Inflammatory macrophage treated with lipopolysaccharide for 1 hour (primary cell): ENCODE measurements at regions not wholly inside any gene's neighbourhood (a gene's known extent, or its start where the extent isn't known, plus 50 kb on each side); places are given as distances from the start of the nearest gene placed in this dataset.

Experiments
- DNase-seq, 2 donors: peaks; one replicate each; pipeline ENCODE4 v3.0.0-alpha.2; 2020 to 2022

DNA sequence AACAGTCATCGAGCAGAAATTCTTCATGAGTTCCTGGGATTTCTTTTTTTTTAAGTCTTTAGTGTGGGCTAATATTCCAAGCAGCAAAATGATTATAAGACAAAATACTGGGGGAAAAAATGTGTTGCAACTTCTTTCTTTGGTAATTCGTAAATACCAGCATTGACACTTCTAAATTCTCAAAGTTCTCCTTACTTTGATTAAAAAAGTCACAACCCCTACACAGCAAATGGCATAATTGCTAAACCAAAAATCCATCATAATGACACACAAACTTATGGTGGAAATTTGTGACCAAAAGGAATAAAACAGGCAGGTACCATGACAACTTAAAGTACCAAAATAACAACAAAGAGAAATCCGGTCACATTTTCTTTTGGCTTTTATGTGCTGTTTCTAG lies 585.2 kb upstream of the PKN2 start:
- DNase-seq, result no peak

DNA sequence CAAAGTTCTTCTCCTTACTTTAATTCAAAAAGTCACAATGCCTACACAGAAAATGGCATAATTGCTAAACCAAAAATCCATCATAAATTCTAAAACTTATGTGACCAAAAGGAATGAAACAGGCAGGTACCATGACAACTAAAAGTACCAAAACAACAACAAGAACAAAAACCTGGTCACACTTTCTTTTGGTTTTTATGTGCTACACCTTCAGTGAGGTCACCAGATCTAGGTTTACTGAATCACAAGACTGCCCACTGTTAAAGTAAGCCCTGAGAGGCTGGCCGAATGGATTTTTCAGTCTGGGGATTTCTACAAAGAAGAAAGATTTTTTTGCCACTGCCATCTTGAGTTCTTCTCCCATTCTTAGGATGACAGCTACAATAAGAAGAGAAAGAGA lies 583.0 kb upstream of the PKN2 start:
- DNase-seq, result no peak

DNA sequence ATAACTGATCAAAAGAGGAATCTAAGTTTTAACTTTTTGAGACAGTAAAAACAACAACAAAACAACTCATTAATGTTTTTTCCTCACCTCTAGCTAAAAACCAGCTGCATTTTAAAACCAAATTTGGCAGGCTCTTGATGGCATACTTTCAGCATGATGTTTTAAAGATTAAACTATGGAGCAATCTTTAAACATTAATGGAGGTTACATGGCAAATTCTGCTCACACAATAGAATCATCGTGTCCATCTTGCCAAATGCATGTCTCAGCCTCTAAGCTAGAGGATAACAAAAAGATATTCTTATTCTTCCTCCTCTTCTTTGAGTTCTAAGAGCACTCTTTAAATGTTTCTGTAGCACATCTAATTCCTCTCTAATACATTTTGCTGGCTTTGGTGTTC lies 579.8 kb upstream of the PKN2 start:
- no peak for DNase-seq

DNA sequence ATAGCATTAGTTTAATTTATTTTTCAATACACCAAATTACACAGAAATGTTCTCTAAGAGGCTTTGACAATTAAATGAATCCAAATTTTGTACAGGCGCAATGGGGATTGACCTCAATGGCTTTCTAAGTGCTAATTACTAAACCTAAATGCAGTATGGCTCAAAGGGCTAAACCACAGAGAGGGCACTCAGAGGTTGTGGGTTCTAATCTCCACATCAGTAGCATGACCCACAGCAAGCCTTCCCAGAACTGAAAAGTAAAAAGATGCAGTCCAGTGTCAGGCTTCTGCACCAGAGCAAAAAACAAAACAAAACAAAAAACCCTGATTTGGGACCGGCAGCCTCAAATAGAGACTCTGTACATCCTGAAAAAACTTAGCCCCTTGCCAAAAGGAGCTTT lies 579.2 kb upstream of the PKN2 start:
- DNase-seq, result no peak

DNA sequence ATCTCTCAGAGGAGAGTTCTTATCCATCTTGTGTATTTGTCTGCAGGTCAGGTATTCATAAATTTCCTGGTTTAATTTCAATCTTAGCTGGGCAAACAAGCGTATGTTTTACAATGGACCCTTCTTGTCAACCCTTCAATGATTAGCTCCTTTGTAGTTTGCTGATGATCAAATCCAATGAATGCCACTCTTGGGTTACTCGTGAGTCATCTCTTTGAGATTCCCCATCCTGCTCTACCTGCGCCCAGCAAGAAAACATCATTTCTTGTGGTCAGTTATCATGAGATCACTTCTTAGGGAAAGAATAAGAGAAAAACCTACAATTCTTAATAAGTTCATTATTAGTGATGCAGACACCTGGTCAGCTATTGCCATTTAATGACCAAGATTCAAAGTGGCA lies 572.3 kb upstream of the PKN2 start:
- no peak for DNase-seq

DNA sequence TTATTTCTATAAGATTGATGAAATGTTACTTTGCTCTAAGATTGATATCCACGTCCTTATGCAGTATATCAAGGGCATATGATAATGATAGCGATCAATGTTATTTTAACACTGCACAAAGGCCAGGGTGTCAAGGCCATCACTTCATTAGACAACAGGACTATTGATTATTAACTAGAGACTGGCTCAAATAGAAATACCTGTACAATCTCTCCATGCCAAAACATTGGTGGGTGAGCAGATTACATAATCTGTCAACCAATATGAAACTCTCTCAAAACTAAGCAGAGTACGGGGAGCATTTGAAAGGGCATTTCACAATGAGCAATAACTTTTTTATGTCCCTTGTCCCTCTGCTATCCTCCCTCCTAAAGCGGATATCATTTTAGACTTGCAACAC lies 566.5 kb upstream of the PKN2 start:
- DNase-seq, result no peak

DNA sequence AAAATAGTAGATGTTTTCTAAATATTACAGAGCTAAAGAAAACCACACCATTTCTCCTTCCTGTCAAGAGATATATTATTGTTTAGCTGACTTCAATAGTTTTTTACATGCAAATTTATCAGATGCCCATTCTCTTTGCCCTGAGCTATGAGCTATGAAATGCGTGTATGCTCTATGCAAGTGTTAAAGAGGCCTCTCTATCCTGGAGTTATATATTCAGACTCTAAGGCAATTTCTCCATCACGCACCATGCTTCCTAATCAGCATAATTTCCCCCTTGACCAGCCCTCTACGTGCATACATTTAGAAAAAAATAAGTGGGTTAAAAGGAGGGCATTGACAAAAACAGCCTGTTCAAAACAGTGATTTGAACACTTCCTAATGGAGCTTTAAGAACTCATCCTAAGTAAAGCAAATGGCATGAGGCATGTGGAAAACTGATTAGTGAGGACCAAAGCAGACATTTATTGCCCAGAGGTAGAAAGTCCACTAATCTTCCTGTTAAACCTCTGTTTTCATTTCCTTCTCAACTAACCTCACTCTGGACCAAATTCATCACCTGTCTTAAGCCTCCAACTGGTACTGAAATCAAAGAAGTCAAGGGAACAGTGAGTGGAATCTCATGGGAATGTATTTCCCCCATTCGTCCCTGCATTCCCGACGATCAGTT lies 565.8 kb upstream of the PKN2 start:
- no peak for DNase-seq

DNA sequence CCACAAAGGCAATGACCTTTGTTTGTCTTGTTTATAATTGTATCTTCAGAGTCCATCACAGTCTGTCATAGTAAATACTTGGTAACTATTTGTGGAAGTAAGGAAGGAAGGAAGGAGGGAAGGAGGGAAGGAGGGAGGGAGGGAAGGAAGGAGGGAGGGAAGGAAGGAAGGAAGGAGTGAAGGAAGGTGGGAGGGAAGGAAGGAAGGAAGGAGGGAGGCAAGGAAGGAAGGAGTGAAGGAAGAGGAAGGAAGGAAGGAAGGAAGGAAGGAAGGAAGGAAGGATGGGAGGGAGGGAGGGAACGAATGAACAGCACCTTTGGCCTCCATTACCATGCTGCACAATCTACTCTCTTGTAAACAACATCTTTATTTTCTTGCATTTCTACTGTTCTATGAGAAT lies 559.5 kb upstream of the PKN2 start:
- no peak for DNase-seq

DNA sequence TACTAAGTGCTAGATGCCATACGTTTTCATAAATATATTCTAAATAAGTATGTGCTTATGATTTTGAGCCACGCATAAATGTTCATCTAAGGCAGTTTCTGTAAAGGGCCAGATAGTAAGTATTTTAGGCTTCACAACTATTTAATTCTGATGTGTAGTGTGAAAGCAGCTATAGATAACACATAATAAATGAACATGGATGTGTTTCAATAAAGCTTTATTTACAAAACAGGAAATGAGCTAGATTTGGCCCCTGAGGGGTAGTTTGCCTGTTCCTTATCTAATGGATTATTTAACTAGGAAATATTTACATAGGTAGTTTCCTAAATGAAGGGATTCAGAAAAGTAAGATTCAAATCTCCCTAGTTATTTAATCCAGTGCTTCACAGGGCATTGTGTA lies 557.6 kb upstream of the PKN2 start:
- no peak for DNase-seq

DNA sequence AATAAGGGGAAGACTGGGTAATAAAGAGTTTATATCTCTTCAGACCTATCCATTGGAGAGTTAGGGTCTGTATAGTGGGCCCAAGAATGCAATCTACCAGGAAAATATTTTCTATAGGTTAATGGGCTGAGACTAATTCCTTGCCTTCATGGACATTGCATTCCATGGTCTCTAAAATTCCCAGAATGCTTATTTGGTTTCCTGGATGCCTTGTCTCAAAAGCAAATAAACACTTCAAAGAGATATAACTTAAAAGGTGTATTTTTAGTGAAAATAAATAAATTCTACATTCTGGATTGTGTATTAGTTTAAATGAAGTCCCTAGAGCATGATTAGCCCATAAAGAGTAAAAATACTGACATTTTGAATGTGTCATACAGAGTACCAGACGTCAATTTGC lies 550.1 kb upstream of the PKN2 start:
- DNase-seq, result no peak

DNA sequence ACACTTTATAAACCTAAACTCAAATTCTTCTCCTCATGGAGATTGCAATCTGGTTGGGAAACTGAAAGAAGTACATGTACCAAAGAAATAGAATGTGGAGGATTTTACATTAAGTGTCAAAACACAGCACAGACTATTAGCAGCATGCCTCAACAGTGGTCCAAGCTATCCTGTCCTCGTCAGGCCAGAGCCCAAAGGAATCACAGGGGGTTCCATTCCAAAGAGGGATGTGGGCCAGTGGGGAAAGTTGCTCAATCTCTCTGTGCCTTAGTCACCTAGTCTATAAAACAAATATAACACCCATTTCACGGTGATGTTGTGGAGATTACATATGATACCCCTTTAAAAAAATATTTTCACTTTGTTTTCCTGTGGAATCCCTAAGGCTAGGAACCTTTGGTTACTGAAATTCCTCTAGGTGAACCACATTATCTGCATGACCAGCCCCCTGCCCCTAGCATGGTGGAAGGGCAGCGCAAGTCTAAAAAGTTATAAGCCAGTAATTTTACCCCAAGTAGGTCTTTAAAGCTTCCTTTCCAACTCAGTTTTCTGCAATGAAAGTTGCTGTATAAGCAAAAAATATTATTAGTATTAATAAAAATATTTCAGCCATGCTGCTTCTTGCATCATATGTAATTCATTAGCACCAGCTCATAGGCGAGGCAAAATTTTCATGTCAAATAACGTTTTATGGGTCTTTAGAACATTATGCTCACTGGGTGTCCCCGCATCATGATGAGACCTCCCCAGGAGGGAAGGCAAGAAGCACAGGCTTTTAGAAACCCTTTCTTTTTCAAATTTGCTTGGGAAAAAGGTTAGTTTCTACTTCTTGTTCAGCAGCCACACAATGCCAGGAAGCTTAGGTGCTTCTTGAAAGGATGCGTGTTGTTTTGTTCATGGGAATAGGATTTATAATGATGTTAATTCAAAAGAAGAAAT lies 548.8 kb upstream of the PKN2 start:
- DNase-seq, result no peak

DNA sequence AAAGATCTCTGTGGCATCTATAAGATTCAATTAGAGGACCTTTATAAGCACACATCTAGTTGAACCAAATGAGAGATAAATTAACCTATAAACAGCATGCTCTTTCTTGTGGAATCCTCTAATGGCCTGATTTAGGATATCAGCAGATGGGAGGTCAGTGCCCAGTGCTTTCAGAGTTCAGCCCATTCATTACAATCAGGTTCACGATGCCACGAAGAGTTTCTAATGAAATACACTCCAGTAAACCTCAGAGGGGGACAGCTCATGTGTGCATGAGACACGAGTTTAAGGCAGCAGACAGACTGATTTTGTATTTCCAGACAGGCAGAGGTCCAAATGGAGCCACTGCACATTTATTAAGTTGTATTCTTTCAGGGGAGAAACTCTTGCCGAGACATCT lies 544.4 kb upstream of the PKN2 start:
- DNase-seq, result no peak

DNA sequence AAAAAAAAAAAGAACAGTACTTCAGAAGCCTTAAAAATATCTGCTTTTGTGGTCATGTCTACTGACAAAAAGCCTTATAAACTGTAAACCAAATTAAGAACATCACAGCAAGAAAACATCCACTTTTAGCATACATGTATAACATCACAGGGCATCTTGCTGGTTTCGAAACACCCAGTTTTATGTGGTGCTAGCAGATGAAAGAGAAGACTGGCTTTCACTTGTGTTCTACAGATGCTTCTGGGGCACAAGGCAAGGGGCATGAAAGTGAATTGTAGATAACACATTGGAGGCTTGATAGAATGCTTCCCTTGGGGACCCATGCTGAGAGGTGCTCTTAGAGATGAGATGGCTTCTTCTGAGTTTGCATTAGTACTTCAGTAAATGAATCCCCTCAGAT lies 543.7 kb upstream of the PKN2 start:
- DNase-seq, result no peak

DNA sequence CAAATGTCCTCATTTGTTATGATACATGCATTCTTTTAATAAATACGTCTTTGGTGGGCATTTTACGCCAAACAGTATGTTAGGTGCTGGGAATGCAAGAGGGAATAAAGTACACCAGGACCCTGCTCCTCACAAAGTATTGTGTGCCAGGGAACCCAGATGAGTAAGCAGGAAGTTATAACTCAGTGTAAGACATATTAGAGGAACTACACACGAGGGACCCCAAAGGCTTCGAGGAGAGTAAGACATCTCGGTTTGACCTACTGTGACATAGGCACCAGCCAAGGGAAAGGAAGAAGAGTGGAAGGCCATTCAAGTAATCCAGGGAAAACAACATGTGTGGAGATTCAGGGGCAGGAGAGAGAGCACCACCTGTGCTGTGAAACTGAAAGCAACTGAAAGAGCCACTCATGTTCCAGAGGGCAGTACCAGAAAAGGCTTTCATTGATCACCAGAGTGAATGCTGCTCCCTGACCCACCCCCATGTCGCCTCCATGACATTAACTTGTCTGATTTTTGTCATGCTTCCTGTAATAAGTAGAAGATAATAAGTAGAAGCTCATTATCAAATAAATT lies 542.5 kb upstream of the PKN2 start:
- DNase-seq, result no peak

DNA sequence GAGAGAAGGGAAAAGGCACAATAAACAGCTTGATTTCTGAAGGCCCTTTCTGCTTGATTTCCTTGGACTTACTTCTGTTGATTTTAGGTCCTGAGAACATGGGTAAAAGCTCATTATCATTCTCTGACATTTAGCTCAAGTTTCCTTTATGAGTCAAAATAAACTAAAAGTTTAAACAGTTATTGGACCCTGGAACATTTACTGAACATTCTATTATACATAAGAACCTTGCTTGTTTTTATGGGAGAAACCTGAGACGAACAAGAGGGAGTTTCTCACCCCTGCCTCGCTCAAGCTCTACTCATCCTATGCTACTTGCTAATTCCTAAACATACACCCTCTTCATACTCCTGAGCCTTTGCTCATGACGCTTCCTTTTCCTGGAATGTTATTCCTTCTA lies 538.3 kb upstream of the PKN2 start:
- DNase-seq, result no peak

DNA sequence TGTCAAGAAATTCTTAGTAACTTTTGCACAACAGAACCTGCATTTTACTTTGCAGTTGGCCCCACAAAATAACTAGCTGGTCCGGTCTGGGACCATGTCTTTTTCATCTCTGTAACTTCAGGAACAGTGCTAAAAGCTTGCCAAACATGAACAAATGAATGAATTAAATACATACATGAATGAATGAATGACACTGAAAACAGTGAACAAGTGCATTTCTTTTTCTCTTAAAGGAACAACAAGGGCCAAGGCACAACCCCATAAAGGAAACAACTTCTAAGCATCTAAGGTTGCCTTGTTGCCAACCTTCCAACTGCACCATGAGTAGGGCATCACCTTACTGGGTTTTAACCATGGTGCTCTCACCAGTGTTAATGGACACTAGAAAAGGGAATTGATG lies 534.4 kb upstream of the PKN2 start:
- no peak for DNase-seq

DNA sequence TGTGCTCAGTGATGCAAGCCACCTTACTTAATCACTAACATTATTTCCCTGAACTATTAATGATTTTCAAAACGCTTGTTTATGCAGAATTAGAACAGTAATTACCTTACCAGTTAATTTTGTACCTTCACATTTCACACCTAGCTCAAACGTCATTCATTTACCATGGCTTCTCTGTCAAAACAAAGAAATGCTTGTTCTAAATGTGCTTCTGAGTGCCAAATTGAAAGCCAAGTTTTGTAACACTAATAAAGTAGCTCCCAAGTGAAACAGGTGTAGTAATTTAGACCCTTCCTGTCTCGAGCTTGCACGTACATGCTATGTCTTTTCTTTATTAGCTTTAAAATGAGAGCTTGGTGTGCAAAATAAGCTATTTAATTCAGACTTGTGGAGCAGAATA lies 533.7 kb upstream of the PKN2 start:
- DNase-seq, result no peak

DNA sequence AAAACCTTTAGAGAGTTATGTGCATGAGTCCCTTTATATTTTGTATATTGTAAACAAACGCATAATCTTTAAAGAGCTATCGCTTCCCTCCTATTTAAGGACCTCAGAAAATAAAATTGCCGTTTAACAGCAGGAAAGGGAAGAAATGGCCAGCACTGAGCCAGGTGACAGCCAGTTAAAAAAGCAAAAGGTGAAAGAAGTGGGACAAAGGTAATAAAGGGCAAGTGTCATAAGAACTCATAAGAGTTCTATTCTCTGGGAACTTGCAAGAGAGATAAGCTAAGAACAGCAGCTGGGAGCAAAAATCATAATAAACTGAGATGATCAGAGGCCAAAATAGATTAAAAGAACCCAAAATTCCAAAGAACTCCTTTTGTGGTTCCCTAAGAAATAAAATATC lies 520.9 kb upstream of the PKN2 start:
- DNase-seq, result no peak

DNA sequence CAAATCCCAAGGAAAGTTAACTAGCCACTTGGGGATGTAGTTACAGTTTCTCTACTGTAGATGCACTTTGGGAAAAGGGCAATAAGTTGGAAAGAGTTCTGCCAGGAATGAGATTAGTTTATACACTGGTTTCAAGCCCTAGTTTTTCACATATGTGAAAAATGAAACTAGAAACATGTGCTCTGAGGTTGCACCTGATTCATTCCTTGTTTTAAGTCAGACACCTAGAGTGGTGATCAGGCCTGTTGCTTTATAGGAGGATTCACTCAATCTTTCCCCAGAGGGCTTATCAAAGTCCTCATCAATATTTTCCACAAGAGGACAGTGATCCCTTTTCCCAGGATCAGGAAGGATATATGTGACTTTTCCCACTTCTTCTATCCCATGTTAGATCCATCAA lies 515.9 kb upstream of the PKN2 start:
- DNase-seq, result no peak

DNA sequence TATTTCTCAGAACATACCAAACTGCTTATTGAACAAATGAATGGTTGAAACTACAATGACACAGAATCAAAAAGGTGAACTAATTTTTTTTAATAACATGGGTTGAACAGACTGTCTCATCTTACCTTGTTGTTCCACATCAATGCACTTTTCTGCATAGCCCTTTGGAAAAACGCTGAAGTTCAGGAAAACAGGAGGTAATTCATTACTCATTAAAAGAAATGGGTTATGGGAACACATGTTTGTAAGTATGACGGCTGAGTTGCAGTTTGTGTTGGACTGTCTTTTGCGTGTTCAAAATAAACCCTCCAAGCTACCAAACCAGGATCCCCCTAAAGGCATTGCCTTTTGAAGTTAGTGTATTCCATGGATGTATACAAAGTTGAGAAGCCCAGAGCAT lies 514.9 kb upstream of the PKN2 start:
- no peak for DNase-seq

DNA sequence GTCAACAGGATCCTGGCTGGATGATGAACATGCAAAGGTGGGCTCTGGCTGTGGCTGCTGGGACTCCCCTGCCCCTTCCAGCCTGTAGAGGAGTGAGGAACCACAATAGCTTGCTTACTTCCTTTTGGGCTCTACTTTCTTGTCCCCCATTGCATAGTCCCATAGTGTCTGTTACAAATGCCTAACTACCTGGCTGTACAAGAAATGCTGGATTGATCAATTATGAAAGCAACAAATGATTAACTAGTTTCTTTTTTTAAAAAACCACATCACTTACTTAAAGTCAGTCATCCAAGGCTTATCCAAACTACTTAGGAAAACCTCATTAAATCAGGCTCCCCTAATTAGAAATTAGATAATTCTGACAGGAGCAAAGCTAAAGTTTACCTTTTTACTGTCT lies 514.1 kb upstream of the PKN2 start:
- no peak for DNase-seq

DNA sequence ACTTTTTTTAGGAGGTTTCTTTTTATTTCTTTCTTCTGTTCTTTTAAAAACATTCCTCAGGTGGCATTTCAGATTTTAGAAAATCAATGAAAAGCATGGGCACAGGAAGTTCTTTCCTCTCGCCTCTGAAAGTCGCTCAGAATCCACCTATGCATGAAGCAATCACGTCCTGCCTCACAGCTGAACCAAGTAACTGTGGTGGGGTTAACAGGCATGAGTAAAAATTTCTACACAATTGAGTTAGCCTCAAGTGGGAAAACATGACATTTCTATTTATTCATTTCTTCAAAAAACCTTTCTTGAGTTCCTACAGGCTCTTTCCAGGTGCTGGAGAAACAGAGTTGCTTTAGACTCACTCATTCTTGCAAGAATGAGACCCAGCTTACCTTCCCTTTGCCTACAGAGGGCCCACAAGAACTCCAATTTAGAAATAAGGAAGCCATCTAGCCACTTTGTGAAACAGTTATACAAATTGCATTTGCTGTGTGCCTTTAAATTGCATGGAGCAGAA lies 508.9 kb upstream of the PKN2 start:
- no peak for DNase-seq

DNA sequence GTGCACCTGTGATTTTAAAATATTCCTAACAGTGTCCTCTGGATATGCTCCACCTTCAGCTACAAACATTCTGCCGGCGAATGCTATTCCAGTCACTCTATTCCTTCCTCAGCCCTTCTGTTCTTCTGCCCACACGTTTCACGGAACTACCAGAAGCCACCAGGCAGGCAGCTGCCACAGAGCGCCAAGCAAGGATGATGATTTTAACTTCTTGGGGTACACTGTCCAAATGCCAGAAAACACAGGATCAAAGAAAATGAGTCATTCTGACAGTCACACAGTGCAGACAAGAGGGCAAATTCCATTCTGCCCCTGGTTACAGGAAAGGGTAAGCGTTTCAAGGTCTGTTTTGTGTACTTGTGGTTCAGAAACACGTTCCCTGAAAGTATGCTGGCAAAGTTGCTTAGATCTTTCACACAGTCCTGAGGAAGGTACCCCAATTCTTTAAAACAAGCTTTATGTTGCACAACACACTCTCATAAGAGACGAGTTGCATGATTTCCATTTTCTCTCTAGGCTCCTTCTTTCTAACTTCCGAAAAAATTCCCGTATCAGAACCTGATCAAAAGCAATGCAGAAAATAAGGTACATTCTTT lies 508.3 kb upstream of the PKN2 start:
- no peak for DNase-seq

DNA sequence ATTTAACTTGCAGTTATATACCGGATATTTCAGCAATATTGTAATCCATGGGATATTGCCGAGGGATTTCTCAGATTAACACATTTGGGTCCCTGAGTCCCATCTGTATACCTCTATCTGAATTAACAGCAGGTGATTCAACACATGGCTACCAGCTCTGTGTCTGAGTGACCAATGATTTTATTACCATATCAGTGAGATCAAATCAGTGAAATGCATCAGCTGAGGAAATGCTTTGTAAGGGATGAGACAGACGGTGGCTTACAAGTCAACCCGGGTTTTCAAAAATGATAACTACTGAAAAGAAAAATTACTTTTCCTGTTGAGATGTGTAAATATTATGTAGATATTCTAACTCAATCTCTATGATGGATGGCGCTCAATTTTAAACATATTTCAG lies 504.1 kb upstream of the PKN2 start:
- no peak for DNase-seq
